ENCODE measurements at regions not wholly inside any gene's neighbourhood (a gene's known extent, or its start where the extent isn't known, plus 50 kb on each side); places are given as distances from the start of the nearest gene placed in this dataset.
"Not testable (repeated sequence)": the region's sequence is repeated elsewhere in the genome, so short reads cannot be mapped to it uniquely, and the experiment has no call there.

DNA sequence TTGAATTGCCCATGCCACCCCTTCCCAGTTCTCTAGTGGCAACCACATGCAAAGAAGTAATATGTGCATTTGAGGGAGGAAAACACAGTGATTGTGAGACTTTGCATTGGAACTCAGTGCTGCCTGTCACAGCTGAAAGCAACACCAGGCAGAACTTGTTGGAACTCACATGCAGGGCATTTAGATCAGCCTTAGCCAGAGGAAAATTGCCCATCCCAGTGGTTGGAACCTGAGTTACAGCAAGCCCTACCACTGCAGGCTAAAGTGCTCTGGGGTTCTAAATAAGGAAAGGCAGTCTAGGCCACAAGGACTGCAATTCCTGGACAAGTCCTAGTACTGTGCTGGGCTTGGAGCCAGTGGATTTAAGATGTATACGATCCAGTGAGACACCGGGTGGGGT lies 245.3 kb upstream of the UFL1 start:
- DNase-seq (ENCODE audit: low spot score): no peak

GRCh38 chr6:96276856-96277255 lies 244.8 kb upstream of the UFL1 start:
- DNase-seq (ENCODE audit: low spot score): no peak

GRCh38 chr6:96279084-96279483 lies 242.5 kb upstream of the UFL1 start:
- DNase-seq (ENCODE audit: low spot score): no peak

- no peak for DNase-seq (ENCODE audit: low spot score)
Measured at GRCh38 chr6:96286503-96286902, 235.1 kb upstream of the UFL1 start.

DNA sequence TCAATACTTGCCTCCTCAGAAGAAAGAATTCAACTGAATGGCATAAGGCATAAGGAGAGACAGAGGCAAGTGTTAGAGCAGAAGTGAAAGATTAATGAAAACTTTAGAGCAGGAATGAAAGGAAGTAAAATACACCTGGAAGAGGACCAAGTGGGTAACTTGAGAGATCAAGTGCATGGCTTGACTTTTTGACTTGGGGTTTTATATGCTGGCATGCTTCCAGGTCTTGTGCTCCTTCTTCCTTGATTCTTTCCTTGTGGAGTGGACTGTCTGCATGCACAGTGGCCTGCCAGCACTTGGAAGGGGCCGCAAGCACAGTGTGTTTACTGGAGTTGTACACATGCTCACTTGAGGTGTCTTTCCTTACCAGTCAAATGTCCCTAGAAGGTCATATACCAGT lies 222.1 kb upstream of the UFL1 start:
- DNase-seq (ENCODE audit: low spot score): no peak

DNA sequence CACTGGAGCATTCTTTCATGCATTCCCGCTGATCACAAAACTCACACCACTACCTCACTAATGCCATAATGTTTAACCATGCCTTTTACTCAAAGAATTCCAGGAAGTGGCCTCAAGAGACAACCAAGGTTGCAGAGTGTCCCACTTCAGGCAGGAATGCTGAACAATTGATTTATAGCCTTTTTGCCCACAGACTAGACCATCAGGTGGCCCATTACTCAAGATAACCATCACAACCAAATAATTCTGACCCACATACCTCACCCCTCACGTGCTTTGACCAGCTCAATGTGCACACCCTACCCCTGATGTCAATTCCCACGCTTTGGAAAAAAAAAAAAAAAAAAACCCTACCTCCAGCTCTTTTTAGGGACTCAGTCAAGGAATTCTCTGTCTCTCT lies 220.6 kb upstream of the UFL1 start:
- DNase-seq (ENCODE audit: low spot score): no peak

DNA sequence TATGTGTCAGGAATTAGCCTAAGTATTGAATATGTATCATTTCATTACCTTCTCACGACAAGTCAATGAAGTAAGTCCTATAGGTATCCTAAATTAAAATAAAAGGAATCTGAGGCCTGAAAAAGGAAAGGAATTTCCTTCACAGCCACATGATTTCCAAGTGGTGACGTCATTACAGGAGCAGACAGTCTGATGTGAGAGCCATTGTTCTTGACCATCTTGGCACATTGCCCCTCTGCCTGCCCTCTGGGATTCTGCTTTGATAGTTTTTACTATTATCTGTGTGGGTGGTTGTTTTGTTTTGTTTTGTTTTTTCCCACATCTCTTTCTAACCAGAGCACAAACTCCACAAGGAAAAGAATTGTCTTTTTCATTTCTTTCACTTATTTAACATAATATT lies 219.8 kb upstream of the UFL1 start:
- no peak for DNase-seq (ENCODE audit: low spot score)

DNA sequence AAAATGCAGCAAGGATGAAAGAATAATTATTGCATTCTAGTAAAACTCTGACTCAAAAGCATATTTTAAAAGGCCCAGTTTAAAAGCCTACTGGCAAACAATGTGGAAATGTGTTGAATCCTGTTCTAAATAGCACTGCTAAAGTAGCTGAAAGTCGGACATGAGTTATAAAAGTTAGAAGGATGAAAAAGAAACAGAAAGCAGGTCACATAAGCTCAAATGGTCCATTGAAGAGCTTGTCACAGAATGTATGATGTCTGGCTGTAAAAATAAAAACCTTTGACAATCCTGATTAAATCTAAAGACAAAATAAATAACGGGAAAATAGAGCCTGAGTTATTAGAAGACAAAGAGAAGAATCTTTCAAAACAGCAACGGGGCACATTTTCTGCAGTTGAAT lies 218.6 kb upstream of the UFL1 start:
- no peak for DNase-seq (ENCODE audit: low spot score)

DNA sequence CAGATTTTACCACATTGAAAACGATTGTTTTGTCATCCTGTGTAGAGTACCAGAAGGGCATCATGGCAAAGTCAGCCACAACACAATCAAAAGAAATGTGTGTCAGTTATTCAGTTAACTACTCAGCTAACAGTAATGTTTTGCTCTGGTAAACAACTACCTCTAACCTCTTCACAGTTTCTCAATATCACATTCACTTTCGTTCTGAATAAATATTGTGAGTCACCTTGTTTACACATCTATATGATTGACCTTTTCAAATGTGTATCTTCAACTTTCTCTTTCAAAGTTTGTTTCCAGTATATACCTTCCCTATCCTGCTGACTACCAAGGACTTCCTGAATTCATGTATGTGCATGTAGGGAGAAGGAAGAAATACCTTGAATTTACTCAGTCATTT lies 216.6 kb upstream of the UFL1 start:
- DNase-seq (ENCODE audit: low spot score): no peak

DNA sequence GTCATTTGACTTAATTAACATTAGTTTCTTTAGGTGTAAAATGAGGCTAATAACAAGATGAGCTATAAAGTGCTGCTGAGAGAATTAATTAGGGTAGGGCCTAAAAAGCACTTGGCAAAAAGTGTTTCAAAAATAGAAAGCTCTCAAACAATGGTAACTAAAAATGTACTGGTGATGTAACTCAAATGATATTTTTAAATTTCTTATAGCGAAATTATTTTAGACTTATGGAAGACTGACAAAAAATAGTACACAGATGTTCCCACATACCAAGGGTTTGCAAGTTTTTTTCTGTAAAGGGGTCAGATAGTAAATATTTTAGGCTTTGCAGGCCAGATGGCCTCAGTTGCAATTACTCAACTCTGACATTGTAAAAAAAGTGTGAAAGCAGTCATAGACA lies 190.7 kb upstream of the UFL1 start:
- no peak for DNase-seq (ENCODE audit: low spot score)

- DNase-seq (ENCODE audit: low spot score): no peak
Measured at GRCh38 chr6:96340164-96340563, 181.4 kb upstream of the UFL1 start.

DNA sequence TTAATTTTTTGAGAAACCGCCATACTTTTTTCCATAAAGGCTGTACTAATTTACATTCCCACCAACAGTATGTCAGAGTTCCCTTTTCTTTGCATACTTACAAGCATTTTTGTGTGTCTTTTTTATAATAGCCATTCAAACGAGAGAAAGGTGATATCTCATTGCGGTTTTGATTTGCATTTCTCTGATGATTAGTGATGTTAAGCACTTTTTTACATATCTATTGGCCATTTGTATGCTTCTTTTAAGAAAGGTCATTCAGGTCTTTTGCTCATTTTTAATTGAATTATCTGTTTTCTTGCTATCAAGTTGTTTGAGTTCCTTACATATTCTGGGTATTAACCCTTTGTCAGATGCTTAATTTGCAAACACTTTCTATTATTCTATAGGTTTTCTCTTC lies 176.1 kb upstream of the UFL1 start:
- DNase-seq (ENCODE audit: low spot score): no peak

DNA sequence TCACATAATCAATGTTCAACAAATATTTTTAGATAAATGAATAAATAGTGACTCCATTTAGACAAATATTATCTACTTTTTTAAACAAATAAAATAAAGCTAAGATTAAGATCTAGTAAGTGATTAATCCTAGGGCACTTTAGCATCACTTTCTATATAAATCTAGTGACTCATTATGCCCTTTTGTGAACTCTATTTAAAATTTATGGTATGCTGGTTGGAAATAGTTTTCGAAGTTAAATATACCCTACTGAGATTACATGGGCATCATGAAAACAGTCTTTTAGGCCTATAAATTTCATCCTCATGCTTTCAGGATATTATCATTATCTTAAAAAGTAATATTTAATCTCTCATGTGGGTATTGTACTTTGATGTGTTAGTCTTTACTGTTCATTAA lies 140.4 kb upstream of the UFL1 start:
- DNase-seq (ENCODE audit: low spot score): no peak

GRCh38 chr6:96391776-96392360 lies 129.7 kb upstream of the UFL1 start:
- DNase-seq (ENCODE audit: low spot score): no peak

GRCh38 chr6:96394727-96395126 lies 126.9 kb upstream of the UFL1 start:
- DNase-seq (ENCODE audit: low spot score): peak; percentile 50

- DNase-seq (ENCODE audit: low spot score): no peak
Measured at GRCh38 chr6:96410467-96410866, 111.1 kb upstream of the UFL1 start.

DNA sequence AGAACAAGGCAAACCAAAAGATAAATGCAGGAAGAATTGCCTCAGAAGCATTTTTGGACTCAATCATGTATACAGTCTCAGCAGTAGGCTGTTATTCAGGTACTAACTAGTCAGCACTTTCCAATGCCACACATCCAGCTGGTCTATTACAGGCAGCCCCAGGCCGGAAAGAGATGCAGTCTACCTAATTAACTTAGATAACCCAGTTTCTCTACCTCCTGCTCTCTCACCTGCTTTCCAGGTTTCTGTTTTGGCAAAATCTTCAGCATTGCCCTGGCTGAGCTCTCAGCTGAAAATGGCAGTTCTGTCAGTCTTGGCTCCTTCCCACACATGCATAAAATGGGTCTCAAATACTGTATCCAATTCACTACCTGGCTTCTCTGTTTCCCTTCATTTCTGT lies 101.3 kb upstream of the UFL1 start:
- no peak for DNase-seq (ENCODE audit: low spot score)

- DNase-seq (ENCODE audit: low spot score): no peak
Measured at GRCh38 chr6:96433950-96434349, 87.7 kb upstream of the UFL1 start.

DNA sequence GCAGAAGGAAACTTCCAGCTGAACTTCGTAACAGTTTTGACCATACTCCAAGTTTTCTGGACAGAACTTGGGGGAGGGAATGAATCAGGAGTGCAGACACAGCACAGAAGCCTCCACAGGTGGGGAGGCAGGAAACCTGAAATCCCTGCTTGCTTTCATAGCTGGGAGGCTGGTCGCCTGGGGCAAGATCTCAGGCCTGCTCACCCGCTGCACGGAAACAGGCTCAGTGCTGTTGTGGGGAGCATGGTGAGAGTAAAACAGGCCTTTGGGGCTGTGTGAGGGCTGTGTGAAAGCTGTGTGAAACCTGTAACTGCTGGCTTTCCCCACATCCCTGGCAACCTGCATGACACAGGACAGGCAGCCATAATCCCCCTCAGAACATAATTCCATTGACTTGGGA lies 85.2 kb upstream of the UFL1 start:
- DNase-seq (ENCODE audit: low spot score): no peak

GRCh38 chr6:96437228-96437627 lies 84.4 kb upstream of the UFL1 start:
- DNase-seq (ENCODE audit: low spot score): not testable (repeated sequence)

GRCh38 chr6:96450082-96450769 lies 71.4 kb upstream of the UFL1 start:
- no peak for DNase-seq (ENCODE audit: low spot score)

- no peak for DNase-seq (ENCODE audit: low spot score)
Measured at GRCh38 chr6:96450770-96451130, 70.9 kb upstream of the UFL1 start.

DNA sequence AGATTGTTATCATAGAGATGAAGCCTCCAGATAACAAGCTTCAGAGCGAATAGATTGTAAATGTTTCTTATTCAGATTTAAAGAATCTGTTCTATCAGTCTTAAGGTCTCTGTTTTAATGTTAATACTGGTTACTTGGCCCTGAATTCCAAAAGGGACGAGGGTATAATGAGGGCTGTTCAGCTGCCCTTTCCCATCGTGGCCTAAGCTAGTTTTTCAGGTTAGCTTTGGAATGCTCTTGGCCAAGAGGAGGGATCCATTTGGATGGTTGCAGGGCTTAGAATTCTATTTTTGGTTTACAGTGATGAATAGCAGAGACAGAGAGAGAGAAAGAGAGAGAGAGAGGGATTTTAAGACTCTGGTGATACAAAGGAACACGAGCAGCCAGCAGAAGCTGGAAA lies 62.8 kb upstream of the UFL1 start:
- no peak for DNase-seq (ENCODE audit: low spot score)

- no peak for DNase-seq (ENCODE audit: low spot score)
Measured at GRCh38 chr6:96460052-96460700, 61.4 kb upstream of the UFL1 start.

All from RKO (cell line).